K562 (cell line): ENCODE measurements at regions not wholly inside any gene's neighbourhood (a gene's known extent, or its start where the extent isn't known, plus 50 kb on each side); places are given as distances from the start of the nearest gene placed in this dataset.

Experiments used
- ASH1L ChIP-seq: fragments of 450-650 bp; IDR thresholded peaks from 2 replicates; pipeline ENCODE4 v1.6.1; 2018; ENCODE audit warnings: borderline replicate concordance, mild to moderate bottlenecking, low read depth; ENCODE audit not compliant: partially characterized antibody
- NFE2L1 ChIP-seq: fragments of 450-650 bp; IDR thresholded peaks from 2 replicates; pipeline ENCODE4 v1.6.1; 2016; ENCODE audit warnings: missing genetic modification characterization, low read depth, mild to moderate bottlenecking, missing compliant biosample characterization, moderate library complexity, borderline replicate concordance
- ZNF318 ChIP-seq, 2 experiments: fragments of 450-650 bp; IDR thresholded peaks; 2 replicates each; pipeline ENCODE4 v1.6.1; 2016; ENCODE audit warnings: mild to moderate bottlenecking in 2 of 2, borderline replicate concordance in 1 of 2, low read depth in 1 of 2, moderate library complexity in 1 of 2

- TF ChIP-seq ZNF318 (IDR thresholded peaks at IDR 0.05; ENCODE audit: borderline replicate concordance in 1 of 2, low read depth in 1 of 2), result no peak
- no peak for TF ChIP-seq NFE2L1 (tag)
- no peak for TF ChIP-seq ASH1L
Measured at GRCh38 chr12:84732828-84733340, 179.7 kb downstream of the SLC6A15 start (continued).
